HT1080 (cell line): ENCODE measurements at regions not wholly inside any gene's neighbourhood (a gene's known extent, or its start where the extent isn't known, plus 50 kb on each side); places are given as distances from the start of the nearest gene placed in this dataset.
A peak's percentile ranks its signal among the peaks of the same experiment; 100 is the strongest.

ENCODE experiments used
- DNase-seq: peaks from one replicate; pipeline ENCODE4 v3.0.0-alpha.2; 2015; ENCODE audit warnings: low read depth

DNA sequence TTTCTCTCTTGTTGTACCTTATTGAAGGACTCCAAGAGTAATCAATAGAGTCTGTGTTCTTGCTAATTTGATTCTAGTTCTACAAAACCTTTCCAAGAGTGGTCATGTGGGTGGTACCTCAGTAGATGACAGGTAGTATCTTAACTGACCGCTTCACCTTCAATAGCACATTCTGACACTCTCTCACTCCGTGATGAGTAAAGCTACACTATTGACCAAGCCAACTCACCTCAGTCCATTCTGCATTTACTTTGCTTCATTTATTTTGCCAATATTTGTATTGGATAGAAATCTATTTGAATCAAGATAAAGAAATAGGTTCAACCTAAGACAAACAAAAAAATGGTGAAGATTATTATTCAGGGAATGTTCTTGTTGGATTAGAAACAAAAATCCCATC lies 1869.6 kb upstream of the CELF4 start:
- DNase-seq: no peak

DNA sequence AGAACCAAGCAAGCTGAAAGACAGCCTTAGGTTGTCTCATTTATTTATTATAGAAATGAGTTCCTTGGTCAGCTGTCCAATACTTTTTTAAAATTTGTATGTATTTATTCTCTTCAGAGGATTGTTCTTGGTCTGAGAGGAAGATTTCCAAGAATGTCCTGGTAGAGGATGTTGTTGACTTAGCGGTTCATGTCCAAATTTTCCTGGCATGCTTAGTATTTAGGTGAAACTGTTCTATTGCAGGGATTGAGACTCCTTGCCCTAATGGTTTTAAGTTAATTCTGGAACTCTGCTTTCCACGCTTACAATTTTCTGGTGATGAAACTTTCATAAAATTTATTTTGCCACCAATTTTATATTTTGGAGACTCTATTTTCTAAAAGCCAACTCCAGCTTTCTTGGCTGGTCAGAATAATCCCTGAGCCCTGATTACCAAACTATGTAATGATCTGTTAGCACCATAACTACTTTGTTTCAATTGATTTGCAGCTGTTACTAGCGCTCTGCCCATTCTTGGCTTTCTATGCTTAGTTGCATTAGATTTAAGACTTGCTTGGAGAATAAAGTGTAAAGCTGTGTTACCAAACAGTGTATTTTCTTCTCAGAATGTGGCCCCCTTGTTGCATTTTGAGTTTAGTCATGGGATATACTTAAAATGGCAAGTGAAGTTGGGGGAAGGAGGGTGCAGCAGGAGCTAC lies 1868.8 kb upstream of the CELF4 start:
- no peak for DNase-seq

DNA sequence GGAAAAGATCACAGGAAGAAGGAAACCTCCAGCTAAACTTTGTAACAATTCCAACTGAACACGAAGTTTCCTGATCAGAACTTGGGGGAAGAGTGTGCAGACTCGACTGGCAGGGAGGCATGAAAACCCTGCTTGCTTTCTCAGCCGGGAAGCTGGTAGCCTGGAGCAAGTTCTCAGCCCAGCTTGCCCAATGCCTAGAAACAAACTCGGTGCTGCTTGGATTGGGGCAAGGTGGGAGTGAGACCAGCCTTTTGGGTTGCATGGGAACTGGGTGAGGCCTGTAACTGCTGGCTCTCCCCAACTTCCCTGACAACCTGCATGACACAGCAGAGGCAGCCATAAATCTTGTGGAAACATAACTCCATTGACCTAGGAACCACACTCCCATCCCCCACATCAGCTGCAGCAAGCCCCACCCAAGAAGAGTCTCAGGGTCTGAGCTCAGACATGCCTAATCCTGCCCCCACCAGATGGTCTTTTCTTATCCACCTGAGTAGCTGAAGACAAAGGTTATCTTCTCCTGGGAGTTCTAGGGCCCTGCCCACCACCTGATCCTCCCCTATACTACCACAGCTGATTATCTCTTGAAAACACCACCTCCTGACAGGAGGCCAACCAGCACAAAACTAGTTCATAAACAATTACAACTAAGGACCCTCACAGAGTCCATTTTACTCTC lies 1859.7 kb upstream of the CELF4 start:
- DNase-seq: no peak

DNA sequence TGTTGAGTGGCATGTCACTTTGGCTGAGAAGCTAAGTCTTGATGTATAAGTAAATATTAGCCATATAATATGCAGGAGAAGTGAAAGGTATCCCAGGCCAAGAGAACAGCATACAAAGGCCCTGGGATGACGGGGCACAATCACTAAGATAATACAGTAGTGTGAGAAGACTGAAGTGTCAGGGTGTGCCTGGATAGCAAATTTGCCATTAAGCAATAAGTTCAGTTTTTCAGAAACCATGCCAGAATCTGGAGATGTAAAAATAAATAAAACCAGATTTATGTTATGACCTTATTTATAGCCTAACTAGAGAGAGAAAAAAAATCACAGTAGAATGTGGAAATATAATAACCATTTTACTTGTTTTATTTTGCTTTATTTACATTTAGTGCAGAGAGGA lies 1858.7 kb upstream of the CELF4 start:
- no peak for DNase-seq

DNA sequence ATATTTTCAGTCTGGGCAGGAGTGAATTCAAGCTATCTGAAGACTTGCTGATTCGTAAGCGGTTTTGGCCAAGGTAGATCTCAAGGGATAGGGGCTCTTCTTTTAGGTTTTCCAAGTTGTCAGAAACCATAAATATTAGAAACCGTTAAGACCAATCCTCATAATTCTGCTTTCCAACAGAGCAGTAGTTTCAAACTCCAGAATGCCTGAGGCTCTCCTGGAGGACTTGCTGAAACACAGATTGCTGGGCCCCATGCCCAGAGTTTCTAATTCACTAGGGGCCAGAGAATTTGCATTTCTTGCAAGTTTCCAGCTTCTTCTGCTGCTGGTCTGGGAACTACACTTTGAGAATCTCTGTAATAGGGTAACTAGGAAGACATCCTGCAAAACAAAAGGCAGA lies 1855.7 kb upstream of the CELF4 start:
- DNase-seq: no peak

DNA sequence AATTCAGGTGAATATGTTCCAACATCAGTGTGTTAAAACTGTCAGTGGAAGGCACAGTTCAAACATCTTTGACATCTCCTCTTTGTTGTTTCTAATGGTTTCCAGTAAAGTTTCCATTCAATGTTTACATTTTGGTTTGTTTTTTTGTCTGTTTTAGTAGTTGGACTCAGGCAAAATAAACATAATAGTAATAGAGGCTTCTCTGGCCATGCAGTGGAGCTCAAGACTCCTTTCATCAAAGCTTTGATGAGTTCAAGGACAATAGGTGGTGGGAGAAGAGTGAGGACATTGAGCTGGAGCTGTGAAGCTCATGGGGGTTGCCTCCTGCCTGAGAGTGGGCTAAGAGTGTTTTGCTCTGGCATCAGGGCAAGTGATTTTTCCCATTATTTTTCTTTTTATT lies 1853.7 kb upstream of the CELF4 start:
- DNase-seq: no peak

DNA sequence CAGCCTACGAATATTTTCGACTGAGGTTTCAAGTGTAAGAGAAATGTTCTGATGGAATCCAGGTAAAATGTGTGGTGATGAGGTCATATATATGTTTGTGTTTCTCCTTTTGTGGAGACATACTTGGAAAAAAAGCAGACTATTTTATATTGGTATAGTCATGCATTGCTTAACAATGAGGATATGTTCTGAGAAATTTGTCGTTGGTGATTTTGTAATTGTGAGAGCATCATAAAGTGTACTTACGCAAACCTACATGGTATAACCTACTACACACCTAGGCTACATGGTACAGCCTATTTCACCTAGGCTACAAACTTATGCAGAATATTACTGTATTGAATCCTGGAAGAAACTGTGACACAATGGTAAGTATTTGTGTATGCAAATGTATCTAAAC lies 1849.9 kb upstream of the CELF4 start:
- DNase-seq: no peak

DNA sequence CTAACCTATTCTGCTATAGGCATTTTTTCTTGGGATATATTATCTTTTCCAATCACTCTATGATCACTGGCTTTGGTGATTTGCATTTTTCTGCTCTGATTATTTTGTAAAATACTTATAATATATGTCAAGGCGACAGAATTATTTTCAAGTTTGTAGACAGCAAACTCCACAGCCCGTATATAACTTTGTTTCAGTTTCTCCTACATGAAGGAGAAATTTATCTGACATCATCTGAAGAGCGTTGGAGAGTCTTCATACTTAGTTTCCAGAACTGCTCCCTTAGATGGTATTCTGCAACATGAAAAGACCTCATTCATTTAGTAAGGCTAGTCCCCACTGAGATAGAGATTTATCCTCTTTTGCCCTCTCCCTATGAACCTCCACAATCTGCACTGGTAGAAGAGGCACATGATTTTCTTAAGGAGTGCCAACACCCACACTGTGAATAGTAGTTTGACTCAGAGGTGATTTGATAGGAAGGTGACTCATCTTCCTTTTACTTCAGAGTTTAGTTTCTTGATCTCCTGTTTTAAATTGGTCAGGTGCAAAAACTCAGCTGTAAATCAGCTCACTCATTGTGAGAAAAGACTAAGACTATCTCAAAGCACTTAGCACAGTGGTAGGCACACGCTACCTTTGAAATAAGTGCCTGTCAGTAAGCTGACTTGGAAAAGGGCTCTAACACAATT lies 1848.6 kb upstream of the CELF4 start:
- DNase-seq: peak; percentile 93

DNA sequence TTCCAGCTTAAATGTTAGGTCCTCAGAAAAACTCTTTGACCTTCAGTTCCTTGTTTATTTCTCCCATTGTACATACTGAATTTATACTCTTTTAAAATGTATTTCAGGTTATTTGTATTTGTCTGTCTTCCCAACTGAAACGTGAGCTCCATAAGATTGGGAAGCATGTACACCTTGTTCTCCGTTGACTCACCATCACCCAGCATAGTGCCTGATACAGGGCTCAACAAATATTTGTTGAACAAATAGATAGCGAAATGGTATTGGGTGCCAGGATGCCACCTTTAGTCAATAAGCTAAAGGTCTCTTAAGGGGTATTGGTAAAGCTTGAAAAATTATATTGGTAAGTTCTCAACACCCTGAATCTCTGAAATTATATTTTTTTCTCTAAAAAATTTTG lies 1841.3 kb upstream of the CELF4 start:
- DNase-seq: no peak

DNA sequence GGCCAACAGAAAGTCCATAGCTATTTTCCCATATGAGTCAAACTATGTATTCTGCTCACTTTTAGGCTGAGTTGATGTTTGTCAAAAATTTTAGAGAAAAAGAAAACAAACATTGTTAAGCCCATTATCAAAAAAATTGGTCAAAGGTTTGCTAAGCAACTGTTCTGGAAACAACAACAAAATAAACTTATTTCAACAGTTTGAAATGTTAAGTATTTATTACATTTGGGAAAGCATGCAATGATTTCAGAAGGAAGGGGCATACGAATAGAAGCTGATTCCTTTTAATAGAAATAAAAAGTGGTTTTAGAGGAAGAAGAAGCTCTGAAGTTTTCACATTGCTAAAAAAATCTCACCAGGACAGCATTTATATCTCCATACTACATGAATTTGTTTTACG lies 1837.5 kb upstream of the CELF4 start:
- no peak for DNase-seq

DNA sequence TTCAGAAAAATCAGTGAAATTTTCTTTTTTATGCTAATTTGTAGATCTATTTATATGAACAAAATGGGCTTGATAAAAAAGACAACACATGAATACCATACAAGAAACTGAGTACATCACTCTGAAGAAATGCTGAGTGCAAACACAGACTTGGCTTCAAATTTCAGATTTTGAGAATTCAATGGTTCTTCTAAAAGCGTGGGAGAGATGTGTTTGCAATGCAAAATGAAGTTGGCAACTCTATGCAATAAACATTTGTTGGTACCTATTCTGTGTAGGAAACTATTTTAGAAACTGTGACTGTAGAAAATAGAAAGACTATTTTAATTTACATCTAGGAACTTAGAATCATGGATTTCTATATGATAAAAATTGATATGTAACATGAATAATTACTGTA lies 1834.1 kb upstream of the CELF4 start:
- DNase-seq: no peak

DNA sequence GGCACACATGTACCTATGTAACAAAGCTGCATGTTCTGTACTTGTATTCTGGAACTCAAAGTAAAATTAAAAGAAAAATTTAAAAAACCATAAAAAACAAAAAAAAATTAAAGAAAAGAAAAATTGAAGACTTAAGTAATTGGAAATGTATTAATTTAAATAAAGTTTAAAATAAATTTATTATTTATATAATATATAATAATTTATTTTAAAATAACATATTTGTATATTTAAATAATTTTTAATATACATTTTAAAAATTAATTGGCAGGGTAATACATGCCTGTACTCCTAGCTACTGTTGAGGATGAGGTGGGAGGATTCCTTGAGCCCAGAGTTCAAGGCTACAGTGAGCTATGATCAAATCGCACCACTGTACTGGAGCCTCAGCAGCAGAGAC lies 1830.6 kb upstream of the CELF4 start:
- no peak for DNase-seq

DNA sequence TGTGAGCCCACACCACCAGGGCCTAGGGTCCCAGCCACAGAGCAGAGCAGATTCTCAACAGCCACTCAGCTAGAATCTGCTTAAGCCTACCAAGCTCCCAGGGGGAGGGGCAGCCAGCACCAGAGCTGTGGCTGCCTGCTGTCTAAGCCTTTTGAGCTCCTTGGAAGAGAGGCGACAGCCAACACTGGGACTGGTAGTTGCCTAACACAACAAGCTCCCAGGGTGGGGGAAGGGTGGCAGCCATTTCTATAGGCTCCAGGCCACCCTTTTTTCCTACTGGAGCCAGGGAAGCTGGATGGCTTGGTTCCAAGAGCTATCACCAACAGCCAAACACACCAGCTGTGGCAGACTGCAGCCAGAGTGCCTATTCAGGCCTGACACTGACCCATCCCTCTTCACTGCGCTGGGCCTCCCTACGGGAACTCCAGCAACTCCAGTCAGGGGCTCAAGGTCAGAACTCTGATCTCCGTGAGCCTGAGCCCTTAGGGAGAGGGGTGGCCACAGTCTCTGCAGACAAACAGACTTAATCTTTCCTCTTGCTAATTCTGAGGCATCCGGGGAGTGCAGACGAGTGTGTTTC lies 1824.3 kb upstream of the CELF4 start:
- no peak for DNase-seq

DNA sequence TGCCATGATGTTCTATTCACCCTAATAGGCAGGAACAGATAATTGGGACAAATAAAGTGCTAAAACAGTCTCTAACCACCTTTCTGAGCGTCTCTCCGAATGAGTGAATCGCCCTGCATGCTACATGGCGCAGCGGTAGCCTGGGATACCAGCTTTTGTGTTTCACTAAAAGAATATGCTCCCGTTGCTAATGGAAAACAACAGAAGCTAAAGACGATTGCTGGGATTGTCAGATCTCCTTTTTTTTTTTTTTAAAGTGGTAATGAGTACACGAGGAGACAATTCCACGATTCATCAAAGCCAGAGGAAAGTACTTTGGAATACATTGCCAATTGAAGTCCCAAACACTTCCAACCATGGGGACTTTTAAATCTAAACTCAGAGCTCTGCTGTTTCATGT lies 1815.3 kb upstream of the CELF4 start:
- DNase-seq: no peak

DNA sequence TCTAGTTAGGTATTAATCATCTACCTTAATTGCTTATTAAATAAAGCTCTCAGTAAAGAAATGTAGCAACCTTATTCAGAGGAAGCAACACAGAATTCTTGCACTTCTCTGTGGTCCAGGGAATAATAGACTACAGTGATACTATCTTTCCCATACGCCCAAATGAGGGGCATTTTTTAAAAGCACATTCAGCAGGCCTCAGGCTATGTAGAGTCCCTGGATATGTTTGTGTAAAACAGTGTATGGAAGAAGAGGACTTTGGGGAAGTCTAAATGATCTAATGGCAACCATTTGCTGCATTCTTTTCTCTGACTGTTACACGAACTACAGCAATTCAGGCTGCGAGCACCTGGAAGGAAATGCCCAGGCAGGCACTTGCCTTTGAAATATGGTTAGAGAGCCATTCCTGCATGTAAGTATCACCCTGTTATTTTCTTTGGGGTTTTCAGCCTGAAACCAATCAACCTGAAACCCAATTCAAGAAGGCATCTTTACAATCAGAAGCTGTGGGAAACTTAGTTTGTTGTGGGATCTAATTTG lies 1814.7 kb upstream of the CELF4 start:
- no peak for DNase-seq

DNA sequence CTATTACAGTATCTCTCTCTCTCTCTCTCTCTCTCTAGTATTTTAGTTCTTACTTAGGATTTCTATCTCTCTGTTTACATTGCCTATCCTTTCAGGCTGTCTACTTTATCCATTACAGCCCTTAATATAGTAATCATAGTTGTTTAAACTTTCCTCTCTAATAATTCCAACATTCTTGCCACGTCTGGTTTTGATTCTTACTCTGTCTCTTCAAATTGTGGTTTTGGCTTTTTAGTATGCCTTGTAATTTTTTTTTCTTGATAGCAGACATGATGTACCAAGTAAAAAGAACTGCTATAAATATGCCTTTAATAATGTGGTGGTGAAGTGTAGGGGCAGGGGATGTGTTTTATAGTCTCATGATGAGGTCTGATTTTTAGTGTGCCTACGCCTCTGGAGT lies 1809.5 kb upstream of the CELF4 start:
- DNase-seq: no peak

DNA sequence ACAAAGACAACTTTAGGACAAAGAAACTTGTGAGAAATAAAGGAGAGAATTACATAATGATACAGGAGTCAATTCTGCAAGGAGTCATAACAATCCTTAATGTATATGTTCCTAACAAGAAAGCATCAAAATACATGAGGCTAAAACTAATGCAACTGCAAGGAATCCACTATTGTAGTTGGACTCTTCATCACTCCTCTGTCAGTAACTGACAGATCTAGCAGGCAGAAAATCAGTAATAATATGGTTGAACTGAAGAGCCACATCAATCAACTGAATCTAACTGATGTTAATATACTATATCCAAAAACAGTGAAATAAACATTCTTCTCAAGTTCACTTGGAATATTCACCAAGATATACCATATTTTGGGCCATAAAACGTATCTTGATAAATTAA lies 1806.4 kb upstream of the CELF4 start:
- no peak for DNase-seq

DNA sequence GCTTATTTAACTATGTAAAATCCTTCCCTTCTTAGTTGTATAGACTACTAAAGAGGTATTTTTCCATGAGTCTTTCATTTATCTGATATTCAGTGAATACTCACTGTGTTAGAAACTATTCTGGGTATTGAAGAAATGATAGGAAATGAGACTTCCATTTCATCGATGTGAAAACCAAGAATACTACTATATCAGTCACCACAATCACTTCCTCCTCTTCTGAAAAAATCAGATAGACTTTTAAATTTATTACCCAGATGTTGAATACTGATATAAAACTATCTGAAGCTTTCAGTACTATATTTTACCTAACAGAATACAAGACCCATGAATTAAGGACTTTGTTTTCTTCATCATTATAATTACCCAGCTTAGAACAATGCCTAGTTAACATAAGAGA lies 1801.1 kb upstream of the CELF4 start:
- DNase-seq: no peak

DNA sequence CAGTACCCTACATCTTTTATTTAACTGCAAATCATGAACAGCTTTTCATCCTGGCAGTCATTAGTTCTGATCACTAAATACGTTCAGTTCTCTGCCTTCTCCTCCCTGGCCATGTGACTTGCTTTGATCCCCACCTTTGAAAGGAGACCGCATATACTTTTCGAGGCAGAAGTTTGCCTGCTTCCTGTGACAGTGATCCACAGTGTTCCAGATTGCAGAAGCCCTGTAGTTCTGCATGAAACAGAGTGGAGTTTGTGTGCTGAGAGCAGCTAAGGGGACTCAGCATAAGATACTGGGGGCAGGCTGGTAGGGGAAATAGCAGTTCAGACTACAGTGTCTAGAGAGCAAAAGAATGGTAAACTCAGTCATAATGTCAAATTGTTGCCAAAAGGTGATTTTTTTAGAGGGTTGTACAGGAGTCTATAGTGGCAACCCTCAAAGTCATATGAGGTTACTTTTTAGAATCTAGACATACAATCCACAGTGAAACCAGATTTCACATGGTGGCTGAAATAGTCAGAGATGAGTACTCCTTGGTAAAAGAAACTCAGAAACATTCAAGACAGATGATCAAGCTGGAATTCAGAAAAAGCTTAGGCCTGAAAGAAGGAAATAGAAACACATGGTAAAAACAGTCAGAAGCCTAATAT lies 1800.4 kb upstream of the CELF4 start:
- no peak for DNase-seq

DNA sequence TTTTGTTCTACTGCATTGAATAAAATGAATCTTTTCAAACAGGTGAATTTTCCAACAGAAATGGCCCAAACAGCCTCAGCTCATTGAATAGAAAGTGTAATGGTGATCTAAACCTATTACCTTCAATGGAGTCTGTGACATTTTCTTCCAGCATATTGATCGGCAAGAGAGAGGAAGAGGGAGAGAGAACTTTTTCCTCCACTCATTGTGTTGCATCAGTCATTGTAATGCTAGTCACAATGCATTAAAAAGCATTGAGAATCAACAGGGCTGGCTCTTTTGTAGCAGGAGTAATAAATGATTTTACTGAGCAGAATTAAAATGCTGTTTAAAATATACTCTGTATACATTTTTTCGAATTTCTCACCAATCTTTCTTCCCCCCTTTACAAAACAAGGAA lies 1794.5 kb upstream of the CELF4 start:
- no peak for DNase-seq

DNA sequence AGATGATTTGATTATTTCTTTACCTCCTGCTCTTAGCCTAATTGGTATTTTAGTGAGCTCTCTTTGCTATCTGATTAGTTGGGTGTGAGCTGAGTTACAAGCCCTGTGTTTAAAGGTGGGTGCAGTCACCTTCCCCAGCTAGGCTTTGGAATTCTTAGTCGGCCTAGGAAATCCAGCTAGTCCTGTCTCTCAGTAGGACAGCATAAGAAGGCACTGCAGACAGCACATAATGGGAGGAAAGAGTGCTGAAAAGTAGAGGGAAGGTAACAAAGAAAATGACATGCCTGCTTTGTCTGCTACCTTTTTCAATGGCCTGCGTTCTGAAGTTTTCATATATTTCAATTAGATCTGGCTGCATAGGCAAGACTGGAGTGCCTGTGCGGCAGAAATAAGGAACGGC lies 1794.0 kb upstream of the CELF4 start:
- DNase-seq: no peak

DNA sequence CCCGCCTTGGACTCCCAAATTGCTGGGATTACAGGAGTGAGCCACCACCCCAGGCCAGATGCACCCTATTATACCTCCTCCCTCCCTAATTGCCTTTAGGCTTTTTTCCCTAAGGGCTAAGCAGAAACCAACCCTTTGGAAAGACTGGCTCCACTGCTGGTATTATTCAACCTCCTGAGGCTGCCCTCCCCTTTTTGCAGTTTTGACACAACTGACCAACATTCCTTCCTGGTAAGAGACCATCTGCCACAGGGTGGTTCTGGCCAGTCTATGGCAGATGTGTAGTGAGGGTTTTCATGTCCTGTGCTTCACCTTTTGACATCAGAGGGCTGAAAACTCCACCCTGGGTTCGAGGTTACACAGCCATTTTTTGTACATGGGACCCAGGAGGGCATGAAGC lies 1785.3 kb upstream of the CELF4 start:
- no peak for DNase-seq
